ENCODE measurements at regions not wholly inside any gene's neighbourhood (a gene's known extent, or its start where the extent isn't known, plus 50 kb on each side); places are given as distances from the start of the nearest gene placed in this dataset.

GRCh38 chrX:9368262-9368661 is 96.6 kb upstream of the TBL1X start:
- H3F3A ChIP-seq (ENCODE audit: low read depth) = no peaks in the 10 kb centered on the region
- no peak overlapping the region for H3K9ac ChIP-seq (ENCODE audit: low read depth, low read length, poor library complexity, severe bottlenecking)
- TF ChIP-seq EZH2phosphoT487 (IDR thresholded peaks at IDR 0.05; ENCODE audit: borderline replicate concordance) (no peak), CTCF (conservative IDR thresholded peaks at IDR 0.05; ENCODE audit: low read length) (no peak)
- H3K4me1 ChIP-seq (ENCODE audit: insufficient read depth, low read length, poor library complexity, severe bottlenecking) = no peaks in the 10 kb centered on the region
- H3K9me3 ChIP-seq (ENCODE audit: insufficient read depth, low read depth, low read length) = no peaks in the 10 kb centered on the region
- H2AFZ ChIP-seq (ENCODE audit: low read length) = no peak overlapping the region
- H3K4me3 ChIP-seq (ENCODE audit: low read length, poor library complexity, severe bottlenecking) = no peak overlapping the region
- H4K20me1 ChIP-seq (ENCODE audit: insufficient read depth, low read length, poor library complexity, severe bottlenecking) = no peaks in the 10 kb centered on the region
- no peaks in the 10 kb centered on the region for H3K9me2 ChIP-seq (replicated peaks; ENCODE audit: low read depth, low read length)
- H3K36me3 ChIP-seq (ENCODE audit: insufficient read depth, low read length) = no peaks in the 10 kb centered on the region
- no peaks in the 10 kb centered on the region for H3K79me2 ChIP-seq (ENCODE audit: insufficient read depth, low read length)
- H3K4me2 ChIP-seq (ENCODE audit: low read depth, low read length, poor library complexity, severe bottlenecking) = no peak overlapping the region
- no peaks in the 10 kb centered on the region for H3K27me3 ChIP-seq (ENCODE audit: insufficient read depth, low read length, poor library complexity, severe bottlenecking)

- no peaks in the 10 kb centered on the region for H3K4me1 ChIP-seq (ENCODE audit: insufficient read depth, low read length, poor library complexity, severe bottlenecking)
- no peaks in the 10 kb centered on the region for H3K79me2 ChIP-seq (ENCODE audit: insufficient read depth, low read length)
- no peak overlapping the region for H3K4me2 ChIP-seq (ENCODE audit: low read depth, low read length, poor library complexity, severe bottlenecking)
- H3K9ac ChIP-seq (ENCODE audit: low read depth, low read length, poor library complexity, severe bottlenecking) = no peak overlapping the region
- TF ChIP-seq EZH2phosphoT487 (IDR thresholded peaks at IDR 0.05; ENCODE audit: borderline replicate concordance) (no peak), CTCF (conservative IDR thresholded peaks at IDR 0.05; ENCODE audit: low read length) (no peak)
- no peak overlapping the region for H3K4me3 ChIP-seq (ENCODE audit: low read length, poor library complexity, severe bottlenecking)
- H3K27me3 ChIP-seq (ENCODE audit: insufficient read depth, low read length, poor library complexity, severe bottlenecking) = no peaks in the 10 kb centered on the region
- no peaks in the 10 kb centered on the region for H3K9me2 ChIP-seq (replicated peaks; ENCODE audit: low read depth, low read length)
- H4K20me1 ChIP-seq (ENCODE audit: insufficient read depth, low read length, poor library complexity, severe bottlenecking) = no peaks in the 10 kb centered on the region
- no peaks in the 10 kb centered on the region for H3F3A ChIP-seq (ENCODE audit: low read depth)
- no peak overlapping the region for H2AFZ ChIP-seq (ENCODE audit: low read length)
- H3K9me3 ChIP-seq (ENCODE audit: insufficient read depth, low read depth, low read length) = no peaks in the 10 kb centered on the region
- no peaks in the 10 kb centered on the region for H3K36me3 ChIP-seq (ENCODE audit: insufficient read depth, low read length)
These were observed 95.0 kb upstream of the TBL1X start for GRCh38 chrX:9369802-9370291.

GRCh38 chrX:9370893-9371292 is 94.0 kb upstream of the TBL1X start:
- H4K20me1 ChIP-seq (ENCODE audit: insufficient read depth, low read length, poor library complexity, severe bottlenecking) = no peaks in the 10 kb centered on the region
- H2AFZ ChIP-seq (ENCODE audit: low read length) = no peak overlapping the region
- H3K4me3 ChIP-seq (ENCODE audit: low read length, poor library complexity, severe bottlenecking) = no peak overlapping the region
- TF ChIP-seq EZH2phosphoT487 (IDR thresholded peaks at IDR 0.05; ENCODE audit: borderline replicate concordance) = no peak
- TF ChIP-seq CTCF (conservative IDR thresholded peaks at IDR 0.05; ENCODE audit: low read length) = no peak
- H3F3A ChIP-seq (ENCODE audit: low read depth) = no peaks in the 10 kb centered on the region
- H3K4me1 ChIP-seq (ENCODE audit: insufficient read depth, low read length, poor library complexity, severe bottlenecking) = no peaks in the 10 kb centered on the region
- H3K27me3 ChIP-seq (ENCODE audit: insufficient read depth, low read length, poor library complexity, severe bottlenecking) = no peaks in the 10 kb centered on the region
- no peaks in the 10 kb centered on the region for H3K9me3 ChIP-seq (ENCODE audit: insufficient read depth, low read depth, low read length)
- no peak overlapping the region for H3K9ac ChIP-seq (ENCODE audit: low read depth, low read length, poor library complexity, severe bottlenecking)
- no peaks in the 10 kb centered on the region for H3K36me3 ChIP-seq (ENCODE audit: insufficient read depth, low read length)
- no peaks in the 10 kb centered on the region for H3K9me2 ChIP-seq (replicated peaks; ENCODE audit: low read depth, low read length)
- H3K4me2 ChIP-seq (ENCODE audit: low read depth, low read length, poor library complexity, severe bottlenecking) = no peak overlapping the region
- H3K79me2 ChIP-seq (ENCODE audit: insufficient read depth, low read length) = no peaks in the 10 kb centered on the region
